MM.1S (cell line): ENCODE measurements at regions not wholly inside any gene's neighbourhood (a gene's known extent, or its start where the extent isn't known, plus 50 kb on each side); places are given as distances from the start of the nearest gene placed in this dataset.

Source experiments
- CTCF ChIP-seq: fragments of 300-600 bp; sonication (generic); IDR thresholded peaks from 2 replicates; pipeline ENCODE4 v1.5.1; 2016; ENCODE audit warnings: antibody characterized with exemption, low read length, mixed read lengths
- EZH2 ChIP-seq: fragments of 300-600 bp; sonication (generic); optimal IDR thresholded peaks from 2 replicates; pipeline ENCODE3; 2017; ENCODE audit warnings: low read depth, mild to moderate bottlenecking, antibody characterized with exemption, low read length, mixed read lengths
- EZH2phosphoT487 ChIP-seq: fragments of 300-600 bp; sonication (generic); IDR thresholded peaks from 2 replicates; pipeline ENCODE4 v1.6.1; 2018; ENCODE audit warnings: antibody characterized with exemption, low read length

- no peak for TF ChIP-seq CTCF
- no peak for TF ChIP-seq EZH2
- TF ChIP-seq EZH2phosphoT487, result no peak
These were observed 191.7 kb downstream of the BCL11B start for GRCh38 chr14:99080306-99080705.
